K562 (cell line): ENCODE measurements at regions not wholly inside any gene's neighbourhood (a gene's known extent, or its start where the extent isn't known, plus 50 kb on each side); places are given as distances from the start of the nearest gene placed in this dataset.

ENCODE experiments used
- ATAC-seq: fragments of 200-7000 bp; cut with Tn5 transposase; 3 replicates; pipeline ENCODE4 v1.9.1; 2020; ENCODE audit warnings: moderate library complexity
- BruUV-seq: library from RNA; stranded (reverse); fragments of 400-500 nt; replicated peaks from 2 replicates; lab custom pipeline; 2021; lab: Mats Ljungman, UMichigan
- CTCF ChIA-PET: fragments of 300-600 bp; formaldehyde crosslinking; extraction: SDS; loops from one replicate; lab custom pipeline; 2021; ENCODE audit warnings: low intra/inter-chr PET ratio; lab: Yijun Ruan, JAX
- POLR2A ChIA-PET: fragments of 300-600, 350-650 bp; sonication (Branson Sonifier 250); formaldehyde crosslinking; extraction: SDS; loops from one replicate; lab custom pipeline; 2021; ENCODE audit warnings: antibody characterized with exemption, inconsistent platforms; lab: Yijun Ruan, JAX
- DNase-seq, 4 experiments: peaks; one replicate each; pipeline versions ENCODE4 v3.0.0 to v3.0.0-alpha.2; 2011 to 2018; ENCODE audit warnings: low spot score in 3 of 4, mixed read lengths in 3 of 4; ENCODE audit errors: extremely low read depth in 1 of 4
- FAIRE-seq: peaks from 2 replicates; lab custom pipeline; 2011; peaks lifted over from hg19 to GRCh38; lab: Jason Lieb, UNC
- H2AFZ ChIP-seq: 2 replicates; pipeline ENCODE4 v1.6.0; 2011; ENCODE audit warnings: low read depth, low read length, control low read depth, inconsistent platforms
- H3K27ac ChIP-seq: fragments of 200-600 bp; 3 replicates; pipeline ENCODE4 v1.8.0; 2011; ENCODE audit warnings: low read depth, mild to moderate bottlenecking, control low read depth, inconsistent platforms, low read length, moderate library complexity, mixed read lengths; ENCODE audit errors: extremely low read depth
- H3K27me3 ChIP-seq, 2 experiments: fragments of 300-600 bp in 1 of 2; 2 replicates in 1 of 2; 3 replicates in 1 of 2; pipeline versions ENCODE4 v1.6.0 to v1.8.0; 2011; ENCODE audit warnings: inconsistent platforms in 2 of 2, low read length in 2 of 2, mild to moderate bottlenecking in 1 of 2, mixed read lengths in 1 of 2, moderate library complexity in 1 of 2; ENCODE audit not compliant: control insufficient read depth in 2 of 2, insufficient read depth in 2 of 2
- H3K36me3 ChIP-seq: fragments of 300-600 bp; 3 replicates; pipeline ENCODE4 v1.8.0; 2011; ENCODE audit warnings: mild to moderate bottlenecking, low read length, inconsistent platforms; ENCODE audit not compliant: control insufficient read depth, insufficient read depth
- H3K4me1 ChIP-seq, 2 experiments: fragments of 200-600 bp in 1 of 2; replicated peaks in 1 of 2; 2 replicates in 1 of 2; 3 replicates in 1 of 2; pipeline versions ENCODE4 v1.5.1 to v1.8.0; 2011; ENCODE audit warnings: inconsistent platforms in 2 of 2, low read length in 2 of 2, mild to moderate bottlenecking in 1 of 2, mixed read lengths in 1 of 2, moderate library complexity in 1 of 2; ENCODE audit not compliant: control insufficient read depth in 2 of 2, insufficient read depth in 2 of 2
- H3K4me2 ChIP-seq: 2 replicates; pipeline ENCODE4 v1.6.1; 2011; ENCODE audit warnings: low read length, control low read depth, inconsistent platforms, mixed read lengths; ENCODE audit not compliant: insufficient read depth
- H3K4me3 ChIP-seq: fragments of 200-600 bp; sonication (generic), shearing (Covaris generic); 2 replicates; pipeline ENCODE4 v1.5.1; 2016; ENCODE audit warnings: control low read depth, inconsistent platforms
- H3K79me2 ChIP-seq: fragments of 200-600 bp; 3 replicates; pipeline ENCODE4 v1.8.0; 2011; ENCODE audit warnings: low read length, inconsistent platforms; ENCODE audit not compliant: control insufficient read depth, insufficient read depth
- H3K9ac ChIP-seq, 2 experiments: 2 replicates each; pipeline versions ENCODE4 v1.6.0 to v1.6.1; 2011; ENCODE audit warnings: low read depth in 2 of 2, low read length in 2 of 2, control low read depth in 1 of 2, inconsistent platforms in 1 of 2, mild to moderate bottlenecking in 1 of 2, mixed read lengths in 1 of 2; ENCODE audit not compliant: insufficient read depth in 1 of 2
- H3K9me1 ChIP-seq: one replicate; pipeline ENCODE4 v1.6.0; 2011; ENCODE audit warnings: inconsistent platforms, mild to moderate bottlenecking, low read length, moderate library complexity; ENCODE audit not compliant: control insufficient read depth, insufficient read depth
- H3K9me3 ChIP-seq: replicated peaks from 2 replicates; pipeline ENCODE4 v1.5.1; 2011; ENCODE audit warnings: low read depth, low read length, inconsistent platforms; ENCODE audit not compliant: control insufficient read depth, insufficient read depth
- H4K20me1 ChIP-seq: replicated peaks from 2 replicates; pipeline ENCODE4 v1.6.1; 2011; ENCODE audit warnings: low read length, inconsistent platforms, mixed read lengths; ENCODE audit not compliant: control insufficient read depth, insufficient read depth
- ZBTB40 ChIP-seq, 2 experiments: fragments of 450-650 bp in 1 of 2; sonication (generic) in 1 of 2; formaldehyde crosslinking in 1 of 2; IDR thresholded peaks; 2 replicates each; pipeline versions ENCODE4 v1.7.1 to v1.9.0; 2016 to 2022; ENCODE audit warnings: inconsistent platforms in 1 of 2, mild to moderate bottlenecking in 1 of 2, missing genetic modification reagents in 1 of 2
- ZNF695 ChIP-seq: fragments of 450-650 bp; formaldehyde crosslinking; IDR thresholded peaks from 2 replicates; pipeline ENCODE4 v1.4.0; 2020; ENCODE audit warnings: mild to moderate bottlenecking, moderate library complexity
- WGBS: fragments of 100-300 bp; shearing (Covaris generic); methylation state at CpG from one replicate; pipeline ENCODE4 v1.1.6; 2016; ENCODE audit warnings: low coverage, mixed read lengths; ENCODE audit not compliant: insufficient coverage; ENCODE audit errors: missing lambda C conversion rate; 5-methylcytosine and 5-hydroxymethylcytosine counted together
- in situ Hi-C: fragments of 300-500 bp; cut with MboI; formaldehyde crosslinking; loops from 4 replicates; pipeline ENCODE4 v1.15.0; 2018; ENCODE audit warnings: inconsistent platforms, mixed read lengths
- intact Hi-C: fragments of 100-400 bp; cut with micrococcal nuclease; formaldehyde crosslinking; loops from 2 replicates; pipeline ENCODE4 v1.14.2; 2022

GRCh38 chr2:121164042-121164441 is 121.0 kb downstream of the TFCP2L1 start:
- no peak for ATAC-seq
- no peaks in the 10 kb centered on the region for H3K79me2 ChIP-seq
- no peak for FAIRE-seq
- H3K9me3 ChIP-seq = no peaks in the 10 kb centered on the region; the same call in 1 of the 2 replicates
- BruUV-seq = no TSS peak
- H3K36me3 ChIP-seq = no peaks in the 10 kb centered on the region
- no peak overlapping the region for H3K4me3 ChIP-seq
- H3K4me2 ChIP-seq = no peak overlapping the region
- H2AFZ ChIP-seq = no peak overlapping the region
- ChIA-PET POLR2A (no interaction called here), CTCF (no interaction called here)
- H3K4me1 ChIP-seq = no peaks in the 10 kb centered on the region
- intact Hi-C loops = no loop called here
- no peak overlapping the region for H3K27ac ChIP-seq
- TF ChIP-seq ZNF695 (CRISPR knock-in tag) (no peak), ZBTB40 (IDR thresholded peaks at IDR 0.05) (peak; percentile 75), ZBTB40 (CRISPR knock-in tag; IDR thresholded peaks at IDR 0.05) (peak; percentile 22; the same call in 1 of the 2 replicates)
- peaks cover 5 to 8% of the 10 kb centered on the region in 2 experiments; a peak in 4 of 5 replicates for H3K27me3 ChIP-seq
- no peaks in the 10 kb centered on the region for H3K9me1 ChIP-seq
- no peak for DNase-seq
- 3% methylated on average over 3 of the region's 3 CpGs for WGBS
- H4K20me1 ChIP-seq = no peaks in the 10 kb centered on the region
- in situ Hi-C loops = no loop called here
- H3K9ac ChIP-seq = no peak overlapping the region
